GM18517 (cell line): ENCODE measurements at regions not wholly inside any gene's neighbourhood (a gene's known extent, or its start where the extent isn't known, plus 50 kb on each side); places are given as distances from the start of the nearest gene placed in this dataset.
"Not testable (repeated sequence)": the region's sequence is repeated elsewhere in the genome, so short reads cannot be mapped to it uniquely, and the experiment has no call there.

ENCODE experiments used
- ATAC-seq: cut with Tn5 transposase; IDR thresholded peaks from one replicate; pipeline ENCODE4 v1.9.1; 2021; ENCODE audit warnings: mild to moderate bottlenecking, moderate library complexity; ENCODE audit not compliant: unreplicated experiment

DNA sequence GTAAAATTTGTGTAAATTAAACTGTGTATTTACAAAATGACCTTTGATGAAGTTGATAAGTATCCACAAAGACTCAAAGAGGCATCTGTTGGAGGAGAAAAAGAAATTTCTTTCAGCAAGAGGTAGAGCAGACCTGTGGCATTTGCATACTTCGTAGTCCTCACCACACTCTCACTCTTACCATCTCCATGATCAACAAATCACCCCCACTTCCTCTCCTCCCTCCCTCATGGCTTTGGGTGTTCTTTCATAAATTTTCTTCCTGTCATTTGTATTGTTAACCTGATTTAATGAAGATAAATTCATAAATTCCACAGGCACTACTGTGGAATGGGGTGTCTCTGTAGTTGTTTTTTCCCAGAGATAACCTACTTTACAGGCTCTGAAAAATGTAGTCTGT lies 366.5 kb downstream of the ZNF674 start:
- ATAC-seq, result no peak

GRCh38 chrX:46173159-46173558 lies 372.1 kb downstream of the ZNF674 start:
- no peak for ATAC-seq

GRCh38 chrX:46171457-46171856 lies 373.8 kb downstream of the ZNF674 start:
- not testable (repeated sequence) for ATAC-seq

DNA sequence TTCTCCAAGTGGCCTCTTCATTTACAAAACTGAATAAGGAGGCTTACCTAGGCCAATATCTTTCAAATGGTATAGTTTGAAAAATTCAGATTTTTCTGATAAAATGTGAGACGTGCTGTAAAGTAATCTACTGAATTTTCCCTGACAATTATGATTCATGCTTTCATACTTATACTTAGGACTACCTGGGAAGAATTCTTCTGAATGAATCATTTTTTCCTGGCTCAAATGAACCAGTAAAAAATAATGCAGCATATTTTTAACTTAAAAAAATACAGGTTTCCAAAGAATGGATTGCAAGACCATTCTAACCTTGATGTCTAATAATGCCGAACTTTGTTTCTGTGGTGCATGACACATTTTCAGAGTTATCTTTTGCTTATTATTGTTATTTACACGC lies 375.4 kb downstream of the ZNF674 start:
- ATAC-seq, result no peak

GRCh38 chrX:46168254-46168653 lies 377.0 kb downstream of the ZNF674 start:
- ATAC-seq, result no peak

DNA sequence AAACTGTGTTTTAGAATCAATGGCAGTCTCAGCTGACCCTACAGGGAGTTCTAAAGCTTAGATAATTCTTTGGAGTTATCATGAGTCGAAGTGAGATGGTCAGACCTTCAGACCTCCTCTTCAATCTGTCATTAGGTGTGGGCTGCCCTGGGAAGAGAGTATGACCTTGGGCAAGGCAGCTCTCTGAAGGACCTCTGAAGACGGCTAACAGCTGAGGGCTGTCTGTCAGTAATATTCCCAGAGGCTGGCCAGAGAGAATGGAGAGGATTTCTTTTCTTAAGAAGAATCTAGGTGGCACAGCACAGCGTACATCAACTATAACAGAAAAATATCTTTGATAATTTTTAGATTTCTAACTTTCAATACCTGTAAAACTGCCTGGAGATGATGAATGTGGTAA lies 379.4 kb downstream of the ZNF674 start:
- ATAC-seq, result no peak

- ATAC-seq, result no peak
Measured at GRCh38 chrX:46165411-46165810, 379.8 kb downstream of the ZNF674 start.

DNA sequence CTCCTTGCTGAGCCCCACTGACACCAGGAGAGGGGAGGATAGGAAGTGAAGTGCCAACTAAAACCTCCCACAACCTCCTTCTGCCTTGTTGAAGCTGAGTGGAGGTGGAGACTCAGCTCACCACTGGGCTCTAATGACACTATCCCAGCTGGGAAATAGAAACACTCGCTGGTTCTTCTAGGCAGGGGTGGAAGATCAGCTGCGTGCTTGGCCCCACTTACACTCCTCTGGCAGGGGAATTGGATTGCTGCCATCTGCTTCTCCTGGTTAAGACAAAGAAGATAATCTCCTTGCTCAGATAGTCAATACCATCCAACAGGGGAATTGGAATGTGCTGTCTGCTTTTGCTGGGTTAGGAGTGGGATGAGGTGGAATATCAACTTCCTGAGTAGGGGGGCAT lies 392.5 kb downstream of the ZNF674 start:
- no peak for ATAC-seq

- not testable (repeated sequence) for ATAC-seq
Measured at GRCh38 chrX:46151332-46151731, 393.9 kb downstream of the ZNF674 start.

- ATAC-seq, result no peak
Measured at GRCh38 chrX:46144566-46144965, 400.7 kb downstream of the ZNF674 start.

DNA sequence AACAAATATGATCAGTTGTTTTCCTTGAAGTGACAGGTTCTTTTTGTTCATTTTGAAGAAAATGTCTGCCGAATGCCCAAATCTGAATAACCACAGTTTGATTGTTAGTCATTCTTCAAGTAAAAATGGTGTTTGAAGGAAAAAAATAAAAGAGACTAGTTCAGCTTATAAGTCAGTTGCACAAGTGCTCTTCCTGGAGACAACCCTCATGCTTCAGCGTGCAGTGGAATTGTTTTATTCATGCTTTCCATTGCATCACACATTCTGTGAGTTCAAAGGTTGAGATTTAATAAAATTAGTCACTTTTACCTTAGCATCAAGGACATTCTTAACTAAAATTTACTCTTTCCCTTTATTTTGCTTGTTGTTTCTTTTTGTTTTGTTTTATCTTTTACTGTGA lies 404.9 kb downstream of the ZNF674 start:
- ATAC-seq, result no peak

DNA sequence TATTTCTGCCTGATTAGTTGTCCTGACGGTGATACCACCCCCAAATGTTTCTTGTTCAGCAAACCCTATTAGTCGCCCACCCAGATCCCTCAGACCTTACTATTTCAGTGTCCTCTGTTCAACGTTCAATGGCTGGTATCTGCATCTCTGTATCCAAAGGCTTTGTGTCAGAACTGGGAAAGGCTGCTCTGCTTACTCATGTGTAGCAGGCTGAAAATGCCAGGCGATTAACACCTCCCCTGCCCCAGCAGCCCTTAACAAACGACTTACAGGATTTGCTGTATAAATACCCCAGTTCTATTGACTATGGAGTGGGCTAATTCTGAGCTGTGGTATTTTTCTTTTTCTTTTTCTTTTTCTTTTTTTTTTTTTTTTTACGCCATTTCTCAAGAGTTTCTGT lies 415.0 kb downstream of the ZNF674 start:
- no peak for ATAC-seq

GRCh38 chrX:46125111-46125510 lies 420.1 kb downstream of the ZNF674 start:
- no peak for ATAC-seq

DNA sequence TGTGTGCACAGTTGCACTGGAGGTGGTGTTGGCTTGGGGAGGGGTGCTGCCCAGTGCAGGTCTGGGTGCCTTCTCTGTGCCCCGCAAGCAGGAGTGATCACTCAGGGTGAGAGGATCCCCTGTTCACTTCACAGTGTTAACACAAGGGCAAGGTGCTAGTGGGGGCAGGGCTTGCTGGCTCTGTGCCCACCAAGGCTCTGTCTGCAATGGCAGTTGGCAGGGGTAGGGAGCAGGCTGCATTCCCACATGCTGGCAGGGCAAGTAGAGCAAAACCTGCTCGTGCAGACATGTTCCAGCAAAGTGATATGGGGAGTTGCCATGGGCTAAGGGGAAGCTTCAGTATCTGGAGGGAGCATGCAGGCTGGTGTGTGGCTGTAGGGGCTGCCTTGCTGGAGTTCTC lies 428.0 kb downstream of the ZNF674 start:
- no peak for ATAC-seq

GRCh38 chrX:46087310-46087709 lies 457.9 kb downstream of the ZNF674 start:
- ATAC-seq, result not testable (repeated sequence)

- not testable (repeated sequence) for ATAC-seq
Measured at GRCh38 chrX:46080121-46080520, 465.1 kb downstream of the ZNF674 start.

DNA sequence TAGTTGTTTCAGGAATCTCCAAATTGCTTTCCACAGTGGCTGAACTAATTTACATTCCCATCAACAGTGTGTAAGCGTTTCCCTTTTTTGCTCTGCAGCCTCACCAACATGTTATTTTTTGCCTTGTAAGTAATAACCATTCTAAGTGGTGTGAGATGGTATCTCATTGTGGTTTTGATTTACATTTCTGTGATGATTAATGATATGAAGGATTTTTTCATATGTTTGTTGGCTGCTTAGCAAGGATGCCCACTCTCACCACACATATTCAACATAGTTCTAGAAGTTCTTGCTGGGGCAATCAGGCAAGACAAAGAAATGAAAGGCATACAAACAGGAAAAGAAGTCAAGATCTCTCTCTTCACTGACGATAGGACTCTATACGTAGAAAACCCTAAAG lies 472.4 kb downstream of the ZNF674 start:
- no peak for ATAC-seq

GRCh38 chrX:46072372-46072771 lies 472.8 kb downstream of the ZNF674 start:
- ATAC-seq, result no peak

- no peak for ATAC-seq
Measured at GRCh38 chrX:46070421-46070820, 474.8 kb downstream of the ZNF674 start.

- no peak for ATAC-seq
Measured at GRCh38 chrX:46059316-46059715, 485.9 kb downstream of the ZNF674 start.

GRCh38 chrX:46044486-46044885 lies 500.7 kb downstream of the ZNF674 start:
- no peak for ATAC-seq

DNA sequence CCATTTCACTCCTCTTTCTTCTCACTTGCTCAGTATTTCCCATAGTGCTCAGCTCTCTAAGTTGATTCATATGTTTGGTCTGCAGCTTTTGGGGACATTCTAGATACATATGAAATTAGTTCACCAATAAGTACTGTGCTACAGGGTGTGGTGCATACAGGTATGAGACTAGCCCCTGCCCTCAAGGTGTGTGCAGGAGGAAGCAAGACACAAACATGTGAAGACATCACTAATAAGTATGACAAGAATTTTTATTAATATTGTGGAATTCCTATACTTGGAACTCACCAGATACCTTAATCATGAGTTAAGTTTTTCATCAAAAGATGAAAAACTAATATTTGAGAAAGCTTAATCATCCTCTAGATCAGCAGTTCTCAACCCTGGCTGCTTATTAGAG lies 505.2 kb downstream of the ZNF674 start:
- no peak for ATAC-seq

GRCh38 chrX:46039526-46039925 lies 505.7 kb downstream of the ZNF674 start:
- no peak for ATAC-seq

DNA sequence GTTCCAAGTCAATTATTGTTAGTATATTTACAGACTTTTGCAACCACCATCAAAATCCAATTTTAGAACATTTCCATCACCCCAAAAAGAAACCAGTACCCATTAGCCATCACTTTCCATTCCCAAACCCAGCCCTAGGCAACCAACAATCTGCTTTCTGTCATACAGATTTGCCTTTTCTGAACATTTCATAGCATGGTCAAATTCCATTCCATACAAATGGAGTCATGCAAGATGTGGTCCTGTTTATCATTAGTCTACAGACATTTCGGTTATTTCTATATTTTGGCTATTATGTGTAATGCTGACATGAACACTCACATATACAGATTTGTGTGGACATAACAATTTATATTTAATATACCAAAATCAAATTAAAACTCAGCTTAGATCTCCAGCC lies 508.7 kb downstream of the ZNF674 start:
- ATAC-seq, result no peak
